Stimulated activated CD8-positive, alpha-beta memory T cell treated with anti-CD3 and anti-CD28 coated beads, Interleukin-15, amount 100 ng/mL, for 48 hours (primary cell): ENCODE measurements at regions not wholly inside any gene's neighbourhood (a gene's known extent, or its start where the extent isn't known, plus 50 kb on each side); places are given as distances from the start of the nearest gene placed in this dataset.

Source experiments
- DNase-seq, 2 donors: peaks; one replicate each; pipeline ENCODE4 v3.0.0-alpha.2; 2020; ENCODE audit warnings: low read depth in 2 of 2

DNA sequence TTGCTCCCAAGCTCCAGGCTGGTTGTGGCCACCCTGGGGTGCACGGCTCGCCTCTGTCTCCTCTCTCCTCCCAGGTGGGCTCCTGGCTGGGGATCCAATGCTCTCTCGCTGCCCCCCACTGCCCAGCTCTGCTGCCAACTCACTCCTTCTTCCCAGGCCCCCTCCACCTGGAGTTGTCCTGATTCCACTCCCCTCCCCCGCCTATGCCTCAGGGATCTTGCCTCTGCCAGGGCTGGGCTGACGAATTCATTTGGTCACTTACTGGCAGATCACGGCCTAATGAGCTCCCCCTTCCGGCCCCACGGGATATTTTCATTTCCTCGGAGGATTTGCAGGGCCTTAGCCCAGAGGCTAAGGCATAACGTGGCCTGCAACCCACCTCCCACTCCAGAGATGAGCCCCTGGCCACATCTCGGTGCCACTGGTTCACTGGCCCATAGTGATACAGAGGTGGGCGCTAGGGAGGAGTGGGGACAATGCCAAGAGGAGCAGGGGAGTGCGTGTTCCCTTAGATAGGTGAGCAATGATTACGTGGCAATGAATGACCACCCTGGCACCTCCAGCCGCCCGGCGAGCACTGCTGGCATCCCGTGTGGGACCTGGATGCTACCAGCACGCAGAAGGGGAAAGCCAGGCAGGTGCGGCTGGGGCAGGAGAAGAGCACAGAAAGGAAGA, 344.6 kb upstream of the SHH start:
- no peak for DNase-seq

DNA sequence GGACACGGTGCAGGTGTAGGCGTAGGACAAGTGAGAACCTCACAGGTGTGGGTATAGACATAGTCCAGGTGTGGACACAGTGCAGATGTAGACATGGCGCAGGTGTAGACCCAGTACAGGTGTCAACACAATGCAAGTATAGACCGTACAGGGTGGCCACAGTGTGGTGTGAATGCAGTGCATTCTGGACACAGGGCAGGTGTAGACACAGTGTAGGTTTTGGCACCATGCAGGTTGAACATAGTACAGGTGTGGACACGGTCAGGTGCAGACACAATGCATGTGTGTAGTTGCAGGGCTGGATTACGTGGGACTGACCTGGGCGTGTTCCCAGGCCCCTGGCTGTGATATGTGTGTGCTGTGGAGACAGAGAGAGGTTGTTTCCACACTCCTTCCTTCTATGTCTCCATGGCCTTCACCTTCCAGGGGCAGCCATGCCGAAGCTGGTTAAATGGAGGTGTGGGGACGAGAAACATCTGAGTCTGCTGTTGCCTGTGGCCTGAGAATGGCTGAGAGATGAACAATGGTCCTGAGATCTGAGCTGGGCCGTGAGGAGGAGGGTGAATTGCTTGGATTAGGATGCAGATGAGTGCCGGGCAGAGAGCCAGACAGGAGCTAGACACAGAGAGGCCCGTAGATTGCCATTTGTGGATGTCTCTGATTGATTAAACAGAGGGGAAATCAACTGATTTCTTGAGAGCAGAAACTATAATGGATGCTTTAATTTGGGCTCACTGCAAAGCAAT, 343.9 kb upstream of the SHH start:
- DNase-seq = no peak

DNA sequence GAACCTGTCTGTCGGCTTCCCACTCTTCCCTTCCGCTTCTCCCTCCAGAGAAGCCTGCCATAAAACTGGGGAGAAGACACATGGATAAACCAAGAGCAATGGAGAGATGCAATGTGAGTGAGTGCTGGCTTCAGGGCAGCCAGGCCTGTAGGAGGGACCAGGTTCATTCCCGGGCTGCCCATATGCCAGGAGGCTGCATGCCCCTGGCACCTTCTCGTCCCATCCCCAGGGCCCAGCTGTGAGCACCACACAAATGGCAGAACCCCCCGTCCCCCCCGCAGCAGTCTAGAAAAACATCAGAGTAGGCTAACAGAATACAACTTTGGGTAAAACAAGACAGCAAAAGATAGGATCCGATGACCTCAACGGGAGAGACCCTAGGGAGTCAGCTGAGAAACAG, 341.3 kb upstream of the SHH start:
- no peak for DNase-seq

DNA sequence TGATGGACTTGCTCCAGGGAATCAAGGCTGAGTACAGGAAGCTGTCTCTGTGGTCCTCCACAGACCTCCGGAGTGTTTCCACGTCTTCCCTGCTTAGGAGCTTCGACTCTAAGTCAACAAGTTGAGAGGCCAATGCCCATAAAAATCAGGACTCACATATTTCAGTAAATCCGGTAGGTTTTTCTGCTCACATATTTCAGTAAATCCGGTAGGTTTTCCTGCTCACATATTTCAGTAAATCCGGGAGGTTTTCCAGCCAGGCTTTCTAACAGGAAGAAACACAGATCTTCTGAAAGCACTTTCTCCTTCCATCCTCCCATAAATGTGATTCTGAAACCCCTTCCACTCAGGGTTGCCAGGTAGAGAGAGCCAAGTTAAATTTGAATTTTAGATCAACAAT, 340.1 kb upstream of the SHH start:
- DNase-seq = no peak

DNA sequence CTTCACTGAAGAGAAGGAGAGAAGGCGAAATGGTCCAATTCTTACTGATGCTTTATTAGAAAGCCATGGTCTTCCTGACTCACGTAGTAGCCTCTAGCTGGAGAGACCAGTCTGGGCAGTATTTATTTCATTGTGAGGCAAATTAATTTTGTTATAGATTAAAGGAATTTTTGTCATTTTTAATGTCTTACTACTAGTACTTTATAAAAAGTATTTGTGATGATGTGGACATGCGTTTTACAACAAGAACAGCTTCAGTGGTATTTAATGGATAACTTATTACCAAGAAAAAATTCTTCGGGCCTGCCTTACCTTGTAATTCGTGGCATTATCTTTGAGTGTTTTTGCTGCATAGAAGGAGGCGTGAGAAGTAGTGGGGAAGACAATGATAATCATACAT, 339.4 kb upstream of the SHH start:
- DNase-seq = no peak

DNA sequence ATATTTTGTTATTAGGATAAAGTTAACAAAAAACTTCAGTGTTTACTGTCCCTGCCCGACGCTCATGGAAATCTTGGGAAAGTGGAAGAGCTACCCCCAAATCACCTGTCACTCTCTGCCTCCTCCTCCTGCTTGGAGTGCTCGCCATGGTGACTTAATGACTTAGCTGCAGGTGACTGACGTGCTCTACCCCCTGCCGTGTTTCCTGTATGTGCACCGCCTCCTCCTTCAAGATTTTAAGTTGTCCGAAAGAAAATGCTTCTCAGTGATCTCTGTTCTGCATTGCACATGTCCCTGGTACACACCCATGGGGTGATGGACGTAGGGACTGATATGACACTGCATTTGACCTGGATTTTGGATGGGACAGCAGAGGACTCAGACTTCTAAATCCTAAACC, 338.8 kb upstream of the SHH start:
- DNase-seq = no peak

DNA sequence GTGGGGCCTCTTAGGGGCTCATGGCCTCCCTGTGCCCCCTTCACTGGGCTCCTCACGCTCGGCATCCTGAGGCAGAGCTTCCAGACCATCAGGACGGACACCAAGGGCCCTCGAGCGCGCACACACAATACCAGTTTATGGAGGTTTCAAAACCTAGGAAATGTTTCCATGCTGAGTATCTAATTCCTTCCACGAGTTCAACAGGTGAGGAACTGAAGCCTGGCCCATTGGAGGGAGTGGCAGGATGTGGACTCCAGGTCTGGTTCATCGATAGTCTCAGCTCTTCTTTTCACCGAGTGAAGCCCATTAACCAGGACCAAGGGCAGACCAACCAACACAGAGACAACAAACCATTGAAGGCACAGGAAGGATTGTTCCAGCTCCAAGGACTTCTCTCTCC, 336.7 kb upstream of the SHH start:
- DNase-seq = no peak

DNA sequence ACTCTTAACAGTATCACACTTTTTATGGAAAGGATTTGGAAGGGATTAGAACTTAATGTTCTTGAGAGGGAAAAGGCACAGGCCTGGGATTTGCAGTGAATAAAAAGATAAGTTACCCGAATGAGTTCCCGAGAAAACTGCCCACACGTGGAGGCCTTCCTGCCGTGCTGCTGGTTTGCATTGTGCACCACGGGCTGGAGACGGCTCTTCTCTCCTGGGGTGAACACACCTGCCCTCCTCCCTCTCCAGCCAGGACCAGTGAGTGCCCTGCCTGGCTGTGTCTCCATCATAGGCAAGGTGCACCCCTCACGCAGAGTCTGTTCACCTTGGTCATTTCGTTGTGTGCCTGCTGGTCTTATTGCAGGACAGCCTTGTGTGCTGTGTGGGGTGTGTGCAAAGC, 336.3 kb upstream of the SHH start:
- DNase-seq = no peak

DNA sequence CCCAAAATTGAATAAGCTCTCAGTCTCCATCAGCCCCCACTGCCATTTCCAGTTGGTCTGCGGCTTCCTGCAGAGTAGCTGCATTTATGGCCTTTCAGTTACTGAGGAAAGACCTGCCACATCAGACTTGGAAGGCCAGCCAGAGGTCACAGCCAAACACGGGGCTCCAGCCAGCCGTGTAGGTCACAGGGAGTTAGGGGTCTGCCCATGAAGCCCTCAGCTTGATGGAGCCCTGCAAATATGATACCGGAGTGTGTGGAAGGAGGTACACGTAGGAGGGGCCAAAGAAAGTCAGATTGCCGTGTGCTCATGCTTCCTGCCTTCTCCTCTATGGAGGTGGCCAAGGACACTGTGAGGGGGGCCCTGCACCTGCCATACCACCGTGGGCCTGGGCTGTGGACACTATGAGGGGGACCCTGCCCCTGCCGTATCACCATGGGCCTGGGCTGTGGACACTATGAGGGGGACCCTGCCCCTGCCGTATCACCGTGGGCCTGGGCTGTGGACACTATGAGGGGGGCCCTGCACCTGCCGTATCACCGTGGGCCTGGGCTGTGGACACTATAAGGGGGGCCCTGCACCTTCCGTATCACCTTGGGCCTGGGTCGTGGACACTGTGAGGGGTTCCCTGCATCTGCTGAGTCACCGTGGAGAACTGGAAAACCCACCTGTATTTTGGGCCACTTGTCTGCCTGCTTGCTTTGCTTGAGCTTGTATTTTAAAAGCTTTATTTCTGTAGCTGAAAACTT, 335.7 kb upstream of the SHH start:
- DNase-seq = no peak

DNA sequence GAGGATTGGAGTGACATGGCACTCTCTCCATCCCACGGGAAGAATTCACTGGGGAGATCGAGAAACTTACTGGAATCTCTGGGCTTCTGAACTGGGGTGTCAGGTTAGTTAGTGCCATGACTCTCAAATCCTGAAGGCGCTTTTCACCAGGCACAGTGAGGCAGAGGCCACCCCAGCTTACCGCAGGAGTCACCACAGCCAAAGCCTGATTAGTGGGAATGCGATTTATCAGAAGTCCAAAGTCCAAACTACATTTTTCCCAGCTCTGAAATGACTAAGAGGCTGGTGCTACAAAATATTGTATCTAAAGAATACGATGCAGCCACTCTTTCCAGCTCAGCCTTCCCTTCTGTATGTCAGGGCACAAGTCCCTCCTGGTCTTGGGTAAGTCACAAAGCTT, 334.8 kb upstream of the SHH start:
- DNase-seq = no peak

DNA sequence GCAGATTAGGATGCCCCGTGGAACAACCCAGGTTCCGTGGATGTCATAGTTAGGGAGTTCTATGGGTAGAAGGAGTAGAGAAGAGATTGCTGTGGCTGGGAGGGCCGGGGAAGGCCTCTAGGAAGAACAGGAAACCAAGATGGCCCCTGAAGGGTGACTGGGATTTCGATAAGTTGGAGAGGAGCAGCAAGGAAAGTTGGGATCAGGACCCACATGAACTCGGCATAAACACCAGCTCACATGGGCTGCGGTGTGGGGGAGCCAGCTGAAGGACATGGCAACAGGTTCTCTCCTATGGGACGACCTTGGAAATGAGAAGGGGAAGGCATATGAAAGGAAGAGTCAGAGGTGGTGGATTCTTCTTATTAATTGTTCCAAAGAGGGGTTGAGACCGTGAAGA, 333.7 kb upstream of the SHH start:
- DNase-seq = no peak

DNA sequence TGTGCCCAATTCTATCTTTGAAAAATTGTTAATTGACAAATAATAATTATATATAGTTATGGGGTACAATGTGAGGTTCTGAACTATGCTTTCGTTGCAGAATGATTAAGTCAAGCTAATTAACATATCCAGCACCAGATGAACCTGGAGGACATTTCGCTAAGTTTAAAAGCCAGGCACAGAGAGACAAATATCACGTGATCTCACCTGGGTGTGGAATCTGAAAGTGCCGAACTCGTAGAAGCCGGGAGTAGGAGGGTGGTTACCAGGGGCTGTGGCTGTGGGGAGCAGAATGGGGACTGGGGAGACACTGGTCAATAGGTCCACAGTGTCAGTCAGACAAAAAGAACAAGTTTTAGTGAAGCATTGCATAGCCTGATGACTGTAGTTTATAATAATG, 332.9 kb upstream of the SHH start:
- no peak for DNase-seq

DNA sequence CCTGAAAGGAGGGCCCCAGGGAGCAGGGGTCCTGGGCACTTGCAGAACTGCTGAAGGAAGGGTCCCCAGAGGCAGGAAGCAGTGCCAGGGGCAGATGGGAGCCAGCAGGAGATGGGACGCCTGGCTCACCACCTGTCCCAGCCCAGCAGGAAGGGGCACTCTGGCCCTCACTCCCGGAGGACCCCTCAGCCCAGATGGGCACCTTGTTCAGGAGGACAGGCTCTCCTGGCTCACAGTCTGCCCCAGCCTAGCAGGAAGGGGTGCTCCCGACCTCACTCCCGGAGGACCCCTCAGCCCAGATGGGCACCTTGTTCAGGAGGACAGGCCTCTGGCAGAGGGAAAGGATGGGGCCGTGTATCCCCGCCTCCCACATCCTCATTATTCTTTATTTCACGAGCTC, 331.4 kb upstream of the SHH start:
- DNase-seq = no peak

DNA sequence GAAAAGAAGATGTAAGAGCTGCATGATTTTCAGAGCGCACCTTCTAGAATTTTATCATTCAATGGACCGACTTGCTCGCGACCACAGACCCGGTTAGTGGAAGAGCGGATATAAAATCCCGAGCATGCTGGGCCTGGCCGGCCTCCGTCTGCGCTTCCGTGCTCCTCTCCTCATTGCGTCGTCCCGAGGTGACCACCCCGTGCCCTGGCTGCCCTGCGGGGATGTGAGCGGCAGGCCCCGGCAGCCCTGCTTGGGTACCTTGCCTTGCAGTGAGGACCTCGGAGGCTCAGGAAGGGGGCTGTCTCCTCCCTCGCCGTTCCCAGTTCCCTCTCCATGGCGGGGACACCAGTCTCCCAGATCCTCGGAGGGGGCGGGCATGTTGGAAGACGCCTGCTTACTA, 330.9 kb upstream of the SHH start:
- no peak for DNase-seq

DNA sequence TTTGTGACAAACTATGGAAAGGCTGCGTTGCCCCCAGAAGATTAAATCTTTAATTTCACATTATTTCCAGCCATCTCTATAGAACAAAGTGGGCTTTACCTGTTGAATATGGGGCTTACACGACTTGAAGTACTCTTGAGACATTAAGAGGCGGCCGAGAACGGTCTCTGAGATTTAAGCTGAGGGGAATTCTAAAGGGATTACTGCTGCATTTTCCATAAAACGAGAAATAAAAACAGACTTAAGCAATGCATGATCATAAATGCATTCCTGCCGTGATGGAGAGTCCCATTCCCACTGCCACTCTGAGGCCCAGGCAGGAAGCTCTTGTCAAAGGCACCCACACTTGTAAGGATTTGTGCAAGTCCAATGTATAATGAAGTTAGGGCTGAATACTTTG, 329.7 kb upstream of the SHH start:
- no peak for DNase-seq

DNA sequence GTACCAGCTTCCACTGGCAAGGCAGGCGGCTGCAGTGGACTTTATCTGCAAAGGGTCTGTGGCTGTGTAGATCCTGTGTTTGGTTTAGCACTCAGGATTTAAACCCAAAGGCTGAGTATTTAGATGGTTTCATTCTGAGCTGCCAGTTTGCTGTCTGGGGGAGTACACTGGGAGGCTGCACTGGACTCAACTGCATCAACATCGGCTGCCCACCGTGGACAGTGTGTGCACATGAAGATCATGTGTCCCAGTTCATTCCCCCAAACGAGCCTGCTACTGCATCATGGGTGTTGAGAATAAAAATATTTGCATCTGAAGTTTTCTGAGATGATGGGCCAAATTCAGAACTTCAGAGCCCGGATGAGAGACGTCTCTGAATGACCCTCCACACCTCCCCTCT, 328.6 kb upstream of the SHH start:
- no peak for DNase-seq

DNA sequence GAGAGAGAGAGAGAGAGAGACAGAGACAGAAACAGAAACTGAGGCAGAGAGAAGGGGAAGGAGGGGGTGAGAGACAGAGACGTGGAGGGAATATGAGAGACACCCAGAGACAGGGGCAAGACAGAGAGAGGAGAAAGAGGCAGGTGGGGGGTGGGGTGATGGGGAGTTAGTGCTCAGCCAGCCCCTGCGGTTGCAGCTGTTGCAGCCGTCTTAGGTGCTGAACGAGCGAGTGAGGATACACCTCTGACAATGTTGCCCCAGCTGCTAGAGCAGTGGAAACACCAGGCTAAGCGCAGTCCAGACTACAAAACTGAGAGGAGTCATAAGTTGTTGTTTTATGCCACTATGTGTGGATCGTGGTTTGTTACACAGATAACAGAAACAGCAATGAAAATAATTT, 328.2 kb upstream of the SHH start:
- no peak for DNase-seq

DNA sequence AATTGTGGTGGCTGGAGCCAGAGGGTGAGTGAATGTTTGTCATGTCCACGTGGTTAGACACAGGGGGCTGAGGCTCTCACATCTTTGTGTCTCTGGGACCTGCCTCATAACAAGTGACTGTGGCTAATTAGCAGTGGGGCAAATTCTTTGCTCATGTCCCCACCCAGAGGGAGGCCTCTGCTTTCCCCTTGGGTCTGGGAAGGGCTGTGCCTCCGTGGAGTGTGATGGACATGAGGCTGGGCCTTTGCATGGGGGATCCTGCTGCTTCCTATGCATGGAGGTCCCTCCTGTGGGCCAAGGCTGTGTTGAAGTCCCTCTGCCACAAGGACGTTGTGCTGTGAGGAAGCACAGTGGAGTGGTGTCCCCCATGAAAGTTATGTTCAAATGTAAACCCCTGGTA, 327.4 kb upstream of the SHH start:
- DNase-seq = no peak

DNA sequence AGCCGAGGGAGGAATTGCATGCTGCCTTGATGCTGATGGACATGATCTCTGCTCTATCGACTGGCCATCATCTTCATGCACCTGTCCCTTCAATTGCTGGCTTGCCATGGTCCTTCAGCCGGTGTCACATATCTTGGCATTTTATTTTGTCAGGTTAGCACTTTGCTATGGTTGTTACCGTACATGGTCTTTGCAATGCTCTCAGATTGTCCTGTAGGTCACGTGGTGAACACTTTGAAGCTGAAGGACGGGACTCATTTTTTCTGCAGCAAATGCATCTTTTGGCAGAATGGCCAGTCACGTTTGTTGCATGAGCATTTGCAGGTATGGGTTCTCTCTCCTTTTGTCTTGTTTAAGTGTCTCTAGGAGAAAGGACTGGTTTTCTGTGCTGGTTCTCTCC, 326.8 kb upstream of the SHH start:
- no peak for DNase-seq

DNA sequence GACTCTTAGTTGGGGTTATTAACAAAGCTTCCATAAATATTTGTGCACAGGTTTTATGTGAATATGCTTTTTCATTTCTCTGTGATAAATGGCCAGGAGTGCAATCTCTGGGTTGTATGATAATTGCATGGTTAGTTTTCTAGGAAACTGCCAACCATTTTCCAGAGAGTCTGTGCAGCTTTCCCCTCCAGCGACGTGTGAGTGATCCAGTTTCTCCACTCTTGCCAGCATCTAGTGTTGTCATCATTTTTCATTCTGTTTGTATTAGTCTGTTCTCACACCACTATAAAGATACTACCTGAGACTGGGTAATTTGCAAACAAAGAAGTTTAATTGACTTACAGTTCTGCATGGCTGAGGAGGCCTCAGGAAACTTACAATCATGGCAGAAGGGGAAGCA, 319.6 kb upstream of the SHH start:
- no peak for DNase-seq

DNA sequence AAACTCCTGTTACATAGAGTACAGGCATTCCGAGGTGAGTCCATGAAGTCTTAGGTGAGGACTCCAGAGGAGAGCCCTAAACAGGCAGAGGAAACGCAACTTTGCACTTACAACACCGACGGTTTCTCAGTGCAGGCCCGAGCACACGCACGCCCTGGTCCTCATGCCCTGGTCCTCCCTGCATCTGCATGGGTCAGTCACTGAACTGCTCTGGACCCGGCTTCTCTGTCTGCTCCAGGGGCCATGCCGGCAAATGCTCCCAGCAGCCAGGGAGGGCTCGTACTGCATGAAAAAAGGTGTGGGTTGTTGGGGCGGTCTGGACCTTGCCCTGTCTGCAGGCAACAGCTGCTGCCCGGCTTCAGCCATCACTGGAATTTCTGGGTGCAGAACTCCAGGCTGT, 317.3 kb upstream of the SHH start:
- DNase-seq = no peak

DNA sequence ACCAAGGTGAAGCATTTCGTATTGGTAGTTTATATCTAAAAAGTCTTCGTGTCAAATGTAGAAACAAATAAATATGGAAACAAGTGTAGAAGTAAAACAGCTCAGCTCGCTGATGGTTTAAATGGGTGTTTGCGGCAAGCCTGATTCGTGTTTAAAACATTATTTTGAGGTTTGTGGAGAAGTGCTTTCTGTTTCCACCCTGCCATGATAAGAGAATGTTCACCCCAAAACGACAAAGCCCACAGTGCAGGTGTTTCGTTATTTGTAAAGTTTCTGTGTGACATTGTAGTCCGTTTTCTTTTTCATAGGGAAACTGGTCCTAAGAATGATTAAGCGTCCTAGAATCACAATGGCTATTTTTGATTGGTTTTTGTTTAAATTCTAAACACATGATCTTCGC, 316.2 kb upstream of the SHH start:
- no peak for DNase-seq
